22Rv1 (cell line): ENCODE measurements at regions not wholly inside any gene's neighbourhood (a gene's known extent, or its start where the extent isn't known, plus 50 kb on each side); places are given as distances from the start of the nearest gene placed in this dataset.

Source experiments
- ZFX ChIP-seq: fragments of 450-650 bp; IDR thresholded peaks from 2 replicates; pipeline ENCODE4 v1.6.1; 2017; ENCODE audit warnings: antibody characterized with exemption, borderline replicate concordance
- TF ChIP-seq, protein P1 (sequence below): fragments of 450-650 bp; IDR thresholded peaks from 2 replicates; pipeline ENCODE4 v1.5.1; 2017; ENCODE audit warnings: mild to moderate bottlenecking

DNA sequence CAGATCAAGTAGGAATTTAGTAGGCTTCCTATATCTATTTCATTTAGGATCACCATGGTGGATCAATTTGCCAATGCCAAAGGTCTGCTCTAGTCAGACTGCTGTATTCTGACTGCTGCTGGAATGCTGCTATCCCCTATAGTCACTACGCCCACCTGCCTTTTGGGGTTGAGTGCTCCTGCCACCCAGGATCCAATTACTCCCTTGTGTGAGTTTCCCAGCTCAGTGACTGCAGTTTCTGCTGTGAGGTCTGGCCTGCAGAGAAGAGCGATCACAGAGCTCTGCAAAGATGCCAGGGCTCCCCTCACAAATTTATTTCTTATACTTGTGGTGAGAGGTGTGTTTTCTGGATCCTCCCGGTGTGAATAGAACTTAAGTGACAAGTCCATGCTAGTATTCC is 88.1 kb upstream of the FOXI2 start:
- TF ChIP-seq, protein P1, sequence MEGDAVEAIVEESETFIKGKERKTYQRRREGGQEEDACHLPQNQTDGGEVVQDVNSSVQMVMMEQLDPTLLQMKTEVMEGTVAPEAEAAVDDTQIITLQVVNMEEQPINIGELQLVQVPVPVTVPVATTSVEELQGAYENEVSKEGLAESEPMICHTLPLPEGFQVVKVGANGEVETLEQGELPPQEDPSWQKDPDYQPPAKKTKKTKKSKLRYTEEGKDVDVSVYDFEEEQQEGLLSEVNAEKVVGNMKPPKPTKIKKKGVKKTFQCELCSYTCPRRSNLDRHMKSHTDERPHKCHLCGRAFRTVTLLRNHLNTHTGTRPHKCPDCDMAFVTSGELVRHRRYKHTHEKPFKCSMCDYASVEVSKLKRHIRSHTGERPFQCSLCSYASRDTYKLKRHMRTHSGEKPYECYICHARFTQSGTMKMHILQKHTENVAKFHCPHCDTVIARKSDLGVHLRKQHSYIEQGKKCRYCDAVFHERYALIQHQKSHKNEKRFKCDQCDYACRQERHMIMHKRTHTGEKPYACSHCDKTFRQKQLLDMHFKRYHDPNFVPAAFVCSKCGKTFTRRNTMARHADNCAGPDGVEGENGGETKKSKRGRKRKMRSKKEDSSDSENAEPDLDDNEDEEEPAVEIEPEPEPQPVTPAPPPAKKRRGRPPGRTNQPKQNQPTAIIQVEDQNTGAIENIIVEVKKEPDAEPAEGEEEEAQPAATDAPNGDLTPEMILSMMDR = no peak
- no peak for TF ChIP-seq ZFX
